HUES6 (cell line): ENCODE measurements at regions not wholly inside any gene's neighbourhood (a gene's known extent, or its start where the extent isn't known, plus 50 kb on each side); places are given as distances from the start of the nearest gene placed in this dataset.
"Not testable (repeated sequence)": the region's sequence is repeated elsewhere in the genome, so short reads cannot be mapped to it uniquely, and the experiment has no call there.

Experiments used
- H3K27ac ChIP-seq: 2 replicates; pipeline ENCODE4 v1.7.0; 2013; ENCODE audit warnings: low read depth, mild to moderate bottlenecking, low read length, inconsistent platforms
- H3K27me3 ChIP-seq: 2 replicates; pipeline ENCODE4 v1.6.1; 2013; ENCODE audit warnings: low read length; ENCODE audit not compliant: control insufficient read depth, insufficient read depth
- H3K36me3 ChIP-seq: 2 replicates; pipeline ENCODE4 v1.6.1; 2013; ENCODE audit warnings: low read length; ENCODE audit not compliant: control insufficient read depth, insufficient read depth
- H3K4me1 ChIP-seq: 2 replicates; pipeline ENCODE4 v1.6.1; 2013; ENCODE audit warnings: low read length; ENCODE audit not compliant: control insufficient read depth, insufficient read depth
- H3K4me3 ChIP-seq: 2 replicates; pipeline ENCODE4 v1.5.1; 2013; ENCODE audit warnings: low read depth, low read length
- H3K9ac ChIP-seq: one replicate; pipeline ENCODE4 v1.6.1; 2013; ENCODE audit warnings: mild to moderate bottlenecking, low read length
- H3K9me3 ChIP-seq: 2 replicates; pipeline ENCODE4 v1.6.1; 2013; ENCODE audit warnings: low read depth, low read length; ENCODE audit not compliant: control insufficient read depth, insufficient read depth

- not testable (repeated sequence) for H3K27me3 ChIP-seq, H3K9ac ChIP-seq, H3K36me3 ChIP-seq, H3K4me1 ChIP-seq, H3K4me3 ChIP-seq, H3K27ac ChIP-seq
- H3K9me3 ChIP-seq = peaks cover 40% of the 10 kb centered on the region
Observed at GRCh38 chr2:242010252-242011166, 141.0 kb downstream of the RTP5 start.

DNA sequence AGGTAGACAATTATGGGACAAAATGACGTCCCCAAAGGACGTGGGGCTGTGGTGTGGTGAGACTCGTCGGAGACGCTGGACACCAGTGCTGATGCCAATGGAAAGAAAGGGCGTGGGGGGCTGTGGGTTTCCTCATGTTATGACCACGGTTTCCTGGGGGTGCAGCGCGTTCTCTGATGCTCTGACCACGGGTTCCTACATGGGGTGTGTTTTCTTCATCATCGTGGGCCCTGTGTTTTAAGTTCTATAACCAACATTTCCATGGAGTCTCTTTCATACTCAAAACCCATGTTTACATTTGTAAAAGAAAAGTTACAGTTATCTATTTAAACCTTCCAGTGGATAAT is 141.6 kb downstream of the RTP5 start:
- Histone ChIP-seq H3K36me3 (no peaks in the 10 kb centered on the region), H3K9me3 (peaks cover 36% of the 10 kb centered on the region), H3K27me3 (no peaks in the 10 kb centered on the region), H3K27ac (no peak overlapping the region), H3K4me1 (no peaks in the 10 kb centered on the region), H3K4me3 (no peak overlapping the region), H3K9ac (no peak overlapping the region)

DNA sequence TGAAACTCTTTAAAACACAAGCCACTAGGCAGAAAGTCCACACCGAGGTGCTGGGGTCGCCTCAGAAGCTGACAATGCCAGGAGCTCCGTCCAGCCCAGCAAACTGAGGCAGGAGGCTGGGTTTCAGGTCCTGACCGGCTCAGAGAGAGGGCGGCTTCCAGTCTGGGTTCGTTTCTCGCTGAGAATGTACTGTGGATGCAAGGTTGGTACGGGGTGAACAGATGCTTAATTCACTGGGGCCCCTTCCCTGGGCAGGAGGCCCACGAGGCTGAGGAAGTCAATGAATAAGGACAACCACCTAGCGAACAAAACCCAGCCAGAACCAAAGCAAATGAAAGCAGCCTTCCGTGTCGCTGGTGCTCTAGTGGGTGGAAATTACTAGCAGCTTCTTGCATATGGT is 142.0 kb downstream of the RTP5 start:
- Histone ChIP-seq H3K27ac (no peak overlapping the region), H3K4me1 (no peaks in the 10 kb centered on the region), H3K4me3 (no peak overlapping the region), H3K36me3 (no peaks in the 10 kb centered on the region), H3K9me3 (peaks cover 33% of the 10 kb centered on the region), H3K27me3 (no peaks in the 10 kb centered on the region), H3K9ac (no peak overlapping the region)

GRCh38 chr2:242011991-242012764 is 142.6 kb downstream of the RTP5 start:
- Histone ChIP-seq H3K9ac (no peak overlapping the region), H3K36me3 (no peaks in the 10 kb centered on the region), H3K27ac (no peak overlapping the region), H3K27me3 (no peaks in the 10 kb centered on the region), H3K9me3 (peaks cover 35% of the 10 kb centered on the region), H3K4me1 (no peaks in the 10 kb centered on the region), H3K4me3 (no peak overlapping the region)

DNA sequence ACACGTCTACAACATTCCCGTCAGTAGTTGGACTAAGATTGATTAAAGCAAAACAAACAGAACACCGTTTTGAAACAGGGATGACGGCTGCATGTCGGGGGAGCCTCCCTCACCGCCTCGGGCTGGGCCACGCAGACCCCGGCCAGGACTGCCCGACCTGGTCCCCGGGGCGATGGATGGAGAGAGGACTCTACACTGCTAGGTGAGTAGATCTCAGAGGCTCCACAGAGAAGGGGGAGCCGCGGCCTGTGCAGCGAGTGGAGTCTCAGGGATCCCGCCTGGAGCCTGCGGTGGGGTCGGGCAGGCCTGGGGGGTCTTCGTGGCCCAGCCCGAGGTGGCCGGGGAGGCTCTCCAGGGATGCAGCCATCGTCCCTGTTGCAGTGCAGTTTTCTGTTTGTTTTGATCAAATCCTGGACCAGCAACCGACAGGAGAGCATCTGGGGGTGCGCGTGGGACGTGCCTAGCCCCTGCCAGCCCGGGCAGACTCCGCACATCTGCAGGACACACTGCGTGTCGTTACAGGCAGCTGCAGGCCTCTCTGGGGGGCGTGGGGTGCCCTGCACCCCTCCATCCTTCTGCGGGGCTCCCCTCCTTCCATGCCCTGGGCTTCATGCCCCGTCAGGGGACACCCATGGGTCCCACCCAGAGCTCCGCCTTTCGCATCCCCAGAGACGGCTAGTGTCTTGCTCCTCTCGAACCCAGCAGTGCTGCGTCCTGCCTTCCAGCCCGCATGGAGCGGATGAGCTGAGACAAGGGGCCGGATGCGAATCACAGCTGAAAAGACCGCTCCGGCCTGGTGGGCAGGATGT is 143.6 kb downstream of the RTP5 start:
- H3K4me1 ChIP-seq = no peaks in the 10 kb centered on the region
- peaks cover 32% of the 10 kb centered on the region for H3K9me3 ChIP-seq
- no peak overlapping the region for H3K27ac ChIP-seq
- H3K27me3 ChIP-seq = no peaks in the 10 kb centered on the region
- no peaks in the 10 kb centered on the region for H3K36me3 ChIP-seq
- H3K9ac ChIP-seq = no peak overlapping the region
- no peak overlapping the region for H3K4me3 ChIP-seq

DNA sequence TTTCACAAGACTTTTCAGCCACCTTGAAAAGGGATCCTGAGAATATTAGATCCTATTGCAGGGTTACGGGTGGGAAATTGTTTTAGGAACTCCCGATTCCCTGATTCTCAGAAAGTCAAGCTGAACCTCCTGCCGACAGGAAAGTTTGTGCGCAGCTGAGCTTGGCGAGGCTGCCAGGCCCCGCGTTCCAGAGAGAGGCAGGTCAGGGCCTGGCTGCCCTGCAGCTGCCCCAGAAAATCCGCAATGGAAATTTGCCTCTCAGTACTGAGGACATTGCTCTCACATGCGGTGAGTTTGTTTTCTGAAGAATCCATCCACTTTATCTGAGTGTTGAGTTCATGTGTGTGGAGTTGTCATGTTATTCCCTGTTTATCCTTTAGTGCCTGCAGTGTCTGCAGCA is 144.2 kb downstream of the RTP5 start:
- no peak overlapping the region for H3K4me3 ChIP-seq
- H3K4me1 ChIP-seq = no peaks in the 10 kb centered on the region
- peaks cover 31% of the 10 kb centered on the region for H3K9me3 ChIP-seq
- no peak overlapping the region for H3K9ac ChIP-seq
- no peaks in the 10 kb centered on the region for H3K36me3 ChIP-seq
- no peaks in the 10 kb centered on the region for H3K27me3 ChIP-seq
- H3K27ac ChIP-seq = no peak overlapping the region

DNA sequence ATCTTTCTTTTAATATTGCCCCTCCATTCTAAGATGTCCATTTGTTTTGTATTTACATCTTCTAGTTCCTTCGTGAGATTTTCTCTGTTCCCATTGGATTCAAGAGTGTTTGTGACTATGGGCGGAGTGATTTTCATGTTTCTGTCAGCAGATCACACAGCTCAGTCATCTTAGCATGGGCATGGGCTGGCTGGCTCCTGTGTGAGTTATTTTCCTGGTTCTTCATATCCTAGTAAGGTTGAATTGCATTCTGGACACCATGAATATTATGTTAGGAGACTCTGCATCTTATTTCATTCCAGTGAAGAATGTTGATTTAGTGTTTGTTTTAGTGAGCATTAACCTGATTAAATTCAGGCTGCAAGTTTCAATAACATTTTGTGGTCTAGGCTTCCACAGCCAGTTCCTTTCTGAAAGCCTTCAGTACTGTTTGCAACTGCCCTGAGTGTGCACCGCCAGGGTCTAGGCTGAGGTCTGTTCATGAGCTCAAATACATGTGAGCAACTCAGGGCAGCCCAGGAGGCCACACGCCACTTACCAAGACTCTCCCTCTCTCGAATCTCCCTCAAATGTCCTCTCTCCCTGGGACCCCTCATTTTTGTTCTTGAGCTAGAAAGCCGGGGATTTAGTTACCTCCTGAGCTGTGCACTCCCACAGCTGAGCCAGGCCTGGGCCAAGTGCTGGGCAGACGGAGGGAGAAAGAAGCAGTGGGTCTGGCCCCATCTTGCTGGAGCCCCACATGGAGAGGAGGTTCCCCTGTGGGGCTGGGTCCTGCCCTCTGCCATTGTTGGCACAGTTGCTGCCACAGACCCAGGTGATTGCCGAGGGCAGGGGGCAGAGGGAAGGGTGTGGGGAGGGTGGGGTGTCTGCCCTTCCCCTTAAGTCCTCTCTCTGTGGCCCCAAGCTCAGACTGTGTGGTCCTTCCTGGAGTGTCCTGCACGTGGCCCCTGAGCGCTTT is 145.9 kb downstream of the RTP5 start:
- H3K4me1 ChIP-seq = no peaks in the 10 kb centered on the region

GRCh38 chr2:242017086-242017485 is 147.6 kb downstream of the RTP5 start:
- peaks cover 3% of the 10 kb centered on the region; the same call in 1 of the 2 replicates for H3K27me3 ChIP-seq
- H3K9ac ChIP-seq = no peak overlapping the region
- peaks cover 11% of the 10 kb centered on the region; the same call in 1 of the 2 replicates for H3K9me3 ChIP-seq
- no peak overlapping the region for H3K27ac ChIP-seq
- no peaks in the 10 kb centered on the region for H3K36me3 ChIP-seq
- no peaks in the 10 kb centered on the region for H3K4me1 ChIP-seq
- no peak overlapping the region for H3K4me3 ChIP-seq

More for the DNA sequence above, 145.9 kb downstream of the RTP5 start:
- no peak overlapping the region for H3K9ac ChIP-seq
- no peak overlapping the region for H3K4me3 ChIP-seq
- H3K27me3 ChIP-seq = peaks cover 2% of the 10 kb centered on the region; the same call in 1 of the 2 replicates
- no peaks in the 10 kb centered on the region for H3K36me3 ChIP-seq
- H3K27ac ChIP-seq = no peak overlapping the region
- peaks cover 21% of the 10 kb centered on the region for H3K9me3 ChIP-seq

DNA sequence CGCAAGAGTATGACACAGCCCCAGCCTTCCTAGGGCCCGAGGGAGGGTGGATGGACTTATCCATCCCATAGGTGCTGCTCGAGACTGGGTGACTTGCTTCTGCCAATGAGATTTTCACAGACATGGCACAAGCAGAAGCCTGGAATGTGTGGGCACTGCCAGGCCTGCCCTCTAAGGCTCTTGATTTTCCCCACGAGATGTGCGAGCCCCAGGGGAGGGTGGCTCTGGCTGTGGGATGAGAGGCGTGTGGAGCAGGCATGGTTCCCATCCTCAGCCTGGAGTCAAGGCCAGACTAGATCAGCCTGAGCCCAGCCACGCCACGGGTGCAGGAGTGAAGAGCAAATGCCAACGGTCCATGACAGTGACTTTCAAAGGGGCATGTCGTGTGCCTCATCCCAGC is 148.9 kb downstream of the RTP5 start:
- not testable (repeated sequence) for H3K9me3 ChIP-seq, H3K4me1 ChIP-seq, H3K27ac ChIP-seq, H3K27me3 ChIP-seq, H3K4me3 ChIP-seq, H3K36me3 ChIP-seq, H3K9ac ChIP-seq

GRCh38 chr2:242019344-242019743 is 149.8 kb downstream of the RTP5 start:
- H3K4me3 ChIP-seq = no peak overlapping the region
- H3K9me3 ChIP-seq = peaks cover 8% of the 10 kb centered on the region; the same call in 1 of the 2 replicates
- no peak overlapping the region for H3K9ac ChIP-seq
- H3K27ac ChIP-seq = no peak overlapping the region
- peaks cover 9% of the 10 kb centered on the region; the same call in 1 of the 2 replicates for H3K27me3 ChIP-seq
- H3K36me3 ChIP-seq = no peaks in the 10 kb centered on the region
- H3K4me1 ChIP-seq = no peaks in the 10 kb centered on the region
